ENCODE measurements at regions not wholly inside any gene's neighbourhood (a gene's known extent, or its start where the extent isn't known, plus 50 kb on each side); places are given as distances from the start of the nearest gene placed in this dataset.
"Not testable (repeated sequence)": the region's sequence is repeated elsewhere in the genome, so short reads cannot be mapped to it uniquely, and the experiment has no call there.

DNA sequence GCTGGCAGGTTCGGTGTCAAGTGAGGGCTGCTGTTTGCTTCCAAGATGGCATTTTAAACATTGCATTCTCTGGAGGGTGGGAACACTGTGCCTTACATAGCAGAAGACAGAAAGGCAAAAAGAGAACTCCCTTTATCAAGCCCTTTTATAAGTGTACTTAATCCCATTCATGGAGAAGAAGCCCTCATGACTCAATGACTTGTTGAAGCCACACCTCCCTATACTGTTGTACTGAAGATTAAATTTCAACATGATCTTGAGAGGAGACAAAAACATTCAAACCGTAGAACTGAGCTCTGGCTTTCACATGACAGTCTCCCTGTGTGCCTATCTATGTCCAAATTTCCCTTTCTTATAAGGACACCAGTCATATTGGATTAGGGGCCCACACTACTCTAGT is 443.4 kb upstream of the CDIN1 start:
- intact Hi-C loops (cut with DNase I): no loop called here
- no peak for DNase-seq
- no peak for ATAC-seq (ENCODE audit: poor library complexity)

DNA sequence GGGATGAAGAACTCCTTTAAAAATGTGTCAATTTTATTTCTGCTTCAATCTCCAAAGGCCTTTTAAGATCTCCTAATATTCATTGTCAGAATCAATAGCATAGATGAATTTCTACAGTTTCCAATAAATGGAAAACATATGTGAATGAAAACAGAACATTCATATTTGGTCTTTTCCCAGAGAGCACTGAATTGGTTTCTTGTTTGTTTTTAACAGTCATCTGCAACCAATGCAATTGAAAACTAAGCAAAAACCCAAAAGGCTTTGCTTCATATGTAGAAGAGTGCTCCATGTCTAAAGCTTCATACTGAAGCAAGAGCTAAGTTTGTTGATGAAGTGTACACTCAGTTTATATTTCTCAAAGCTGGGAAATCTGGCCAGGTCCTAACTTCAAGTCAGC is 426.5 kb upstream of the CDIN1 start:
- DNase-seq: no peak
- no peak for ATAC-seq (ENCODE audit: poor library complexity)
- intact Hi-C loops (cut with DNase I): no loop called here

DNA sequence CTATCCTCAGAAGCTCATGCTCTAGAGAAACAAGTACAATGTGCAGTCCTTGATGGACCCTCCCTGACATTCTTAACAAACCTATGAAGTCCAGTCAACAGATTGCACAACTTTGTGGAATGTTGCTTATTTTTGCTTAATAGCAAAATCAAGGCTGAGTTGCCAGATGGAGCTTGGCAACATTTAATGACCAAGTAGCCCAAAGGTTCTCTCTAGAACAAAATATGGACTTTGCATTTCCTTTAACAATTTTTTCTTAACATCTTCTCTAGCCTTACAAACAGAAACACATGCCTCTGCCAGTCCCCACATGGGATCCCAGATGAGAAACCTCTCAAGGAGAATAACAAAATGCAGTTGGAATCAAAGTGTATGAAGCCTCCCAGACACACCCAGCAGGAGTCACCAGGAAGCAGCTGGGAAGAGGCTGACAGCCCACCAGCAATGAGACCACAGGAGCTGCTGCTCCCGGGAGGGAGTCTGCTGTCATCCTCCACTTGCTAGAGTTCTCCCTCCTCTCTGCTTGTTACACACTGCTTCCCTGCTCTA is 422.5 kb upstream of the CDIN1 start:
- ATAC-seq (ENCODE audit: poor library complexity) (peak; percentile 73), DNase-seq (peak; percentile 58)
- intact Hi-C loops (cut with DNase I): no loop called here

DNA sequence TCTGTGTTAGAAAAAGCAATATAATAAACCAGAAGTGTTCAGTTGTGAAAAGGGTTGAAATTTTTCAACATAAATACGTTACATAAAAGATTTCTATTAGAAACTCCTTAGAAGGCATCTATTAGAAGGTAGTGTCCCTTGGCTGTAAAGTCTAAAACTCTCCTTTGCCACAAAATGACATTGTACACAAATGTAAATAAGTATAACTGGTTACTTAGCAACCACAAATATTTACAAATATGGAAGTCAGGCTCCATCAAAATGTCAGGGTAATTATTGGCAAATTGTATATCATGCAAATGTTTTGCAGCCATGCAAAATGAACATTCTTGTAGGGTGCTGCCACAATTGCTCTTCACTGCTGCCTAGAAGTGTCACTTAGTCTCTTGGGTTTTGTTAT is 419.1 kb upstream of the CDIN1 start:
- intact Hi-C loops (cut with DNase I): no loop called here

DNA sequence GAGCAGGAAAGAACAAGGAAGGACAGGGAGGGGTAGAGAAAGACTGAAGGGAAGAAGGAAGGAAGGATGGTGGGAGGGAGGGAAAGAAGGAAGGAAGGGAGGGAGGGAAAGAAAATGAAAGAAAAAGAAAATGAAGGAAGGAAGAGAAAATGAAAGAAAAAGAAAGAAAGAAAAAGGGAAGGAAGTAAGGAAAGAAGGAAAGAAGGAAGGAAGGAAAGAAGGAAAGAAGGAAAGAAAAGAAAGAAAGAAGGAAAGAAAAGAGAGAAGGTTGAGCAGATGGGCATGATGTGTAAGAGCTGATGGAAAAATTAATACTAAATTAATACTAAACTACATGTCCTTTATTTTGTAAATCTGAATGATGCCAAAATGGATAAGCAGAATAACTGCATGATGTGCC is 418.3 kb upstream of the CDIN1 start:
- DNase-seq: no peak
- intact Hi-C loops (cut with DNase I): no loop called here
- no peak for ATAC-seq (ENCODE audit: poor library complexity)

More for the DNA sequence above, 419.1 kb upstream of the CDIN1 start:
- ATAC-seq (ENCODE audit: poor library complexity) (no peak), DNase-seq (no peak)

DNA sequence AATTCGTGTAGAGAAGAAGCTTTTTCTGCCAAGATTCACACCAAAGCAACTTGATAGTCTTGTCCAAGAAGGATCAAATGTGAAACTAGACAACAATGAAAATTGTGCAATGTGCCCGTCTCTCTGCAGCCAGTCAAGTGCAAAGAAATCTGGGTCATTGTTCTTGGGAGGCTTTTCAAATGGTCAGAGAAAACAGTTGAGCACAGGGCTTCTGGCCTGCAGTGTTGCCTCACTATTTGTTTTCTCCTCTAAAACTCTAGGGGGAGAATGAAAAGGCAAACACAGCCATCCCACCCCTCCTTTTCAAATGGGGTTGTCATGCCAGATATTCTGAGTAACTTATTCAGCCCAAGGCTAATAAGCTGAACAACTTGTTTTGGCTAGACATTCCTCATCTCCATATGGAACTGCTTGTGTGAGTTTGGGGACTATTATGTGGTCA is 417.6 kb upstream of the CDIN1 start:
- ATAC-seq (ENCODE audit: poor library complexity) (peak; percentile 94), DNase-seq (peak; percentile 35)
- intact Hi-C loops (cut with DNase I): no loop called here

DNA sequence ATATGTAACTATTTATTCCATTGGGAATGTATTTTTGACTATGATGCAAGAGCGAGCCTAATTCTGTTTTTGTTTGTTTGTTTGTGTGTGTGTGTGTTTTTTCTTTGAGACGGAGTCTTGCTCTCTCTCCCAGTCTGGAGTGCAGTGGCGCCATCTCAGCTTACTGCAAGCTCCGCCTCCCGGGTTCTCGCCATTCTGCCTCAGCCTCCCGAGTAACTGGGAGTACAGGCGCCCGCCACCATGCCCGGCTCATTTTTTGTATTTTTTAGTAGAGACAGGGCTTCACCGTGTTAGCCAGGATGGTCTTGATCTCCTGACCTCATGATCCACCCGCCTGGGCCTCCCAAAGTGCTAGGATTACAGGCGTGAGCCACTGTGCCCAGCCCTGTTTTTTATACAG is 415.4 kb upstream of the CDIN1 start:
- ATAC-seq (ENCODE audit: poor library complexity); DNase-seq; intact Hi-C loops (cut with DNase I): not testable (repeated sequence)

DNA sequence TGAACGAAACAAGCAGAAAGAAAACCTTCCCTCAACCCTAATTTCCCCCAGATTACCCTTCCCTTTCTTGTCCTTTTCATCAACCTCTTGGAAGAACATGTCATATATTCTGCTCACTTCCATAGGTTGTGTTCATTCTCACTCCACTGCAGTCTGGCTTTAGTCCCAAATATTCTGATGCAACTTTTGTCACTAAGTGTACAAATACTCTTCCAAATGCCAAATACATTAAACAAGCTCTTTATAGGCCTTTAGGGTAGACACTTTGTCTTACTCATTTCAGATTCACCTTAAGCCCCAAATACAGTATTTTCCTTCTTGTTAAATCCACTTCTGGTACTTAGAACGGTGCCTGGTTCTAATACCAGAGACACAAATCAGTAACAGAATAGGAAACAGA is 406.5 kb upstream of the CDIN1 start:
- DNase-seq: no peak
- intact Hi-C loops (cut with DNase I): no loop called here
- no peak for ATAC-seq (ENCODE audit: poor library complexity)

DNA sequence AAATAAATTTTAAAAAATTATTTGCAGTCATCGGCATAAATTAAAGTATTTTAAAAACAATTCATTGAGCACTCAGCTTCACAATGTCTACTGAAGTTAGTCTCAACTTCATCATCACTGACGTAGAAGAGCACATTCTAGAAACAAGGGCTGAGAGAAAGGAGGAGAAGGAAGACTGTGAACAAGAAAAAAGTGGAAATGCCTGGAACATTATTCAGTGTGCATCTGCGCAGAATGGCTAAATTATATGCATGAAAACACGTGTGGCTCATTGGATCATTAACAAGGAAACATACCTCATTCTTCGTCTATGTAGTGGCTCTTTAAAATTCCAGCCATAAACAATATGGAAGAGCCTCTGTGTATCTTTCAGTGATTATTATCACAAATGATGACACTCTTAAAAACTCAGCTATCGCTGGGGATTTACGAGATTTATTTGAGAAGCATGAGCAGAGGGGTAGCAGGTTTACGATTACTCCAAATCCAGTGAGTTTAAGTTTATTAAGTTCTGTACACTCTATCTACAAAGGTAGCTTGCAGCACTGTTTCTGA is 404.2 kb upstream of the CDIN1 start:
- intact Hi-C loops (cut with DNase I): no loop called here
- ATAC-seq (ENCODE audit: poor library complexity) (no peak), DNase-seq (no peak)

DNA sequence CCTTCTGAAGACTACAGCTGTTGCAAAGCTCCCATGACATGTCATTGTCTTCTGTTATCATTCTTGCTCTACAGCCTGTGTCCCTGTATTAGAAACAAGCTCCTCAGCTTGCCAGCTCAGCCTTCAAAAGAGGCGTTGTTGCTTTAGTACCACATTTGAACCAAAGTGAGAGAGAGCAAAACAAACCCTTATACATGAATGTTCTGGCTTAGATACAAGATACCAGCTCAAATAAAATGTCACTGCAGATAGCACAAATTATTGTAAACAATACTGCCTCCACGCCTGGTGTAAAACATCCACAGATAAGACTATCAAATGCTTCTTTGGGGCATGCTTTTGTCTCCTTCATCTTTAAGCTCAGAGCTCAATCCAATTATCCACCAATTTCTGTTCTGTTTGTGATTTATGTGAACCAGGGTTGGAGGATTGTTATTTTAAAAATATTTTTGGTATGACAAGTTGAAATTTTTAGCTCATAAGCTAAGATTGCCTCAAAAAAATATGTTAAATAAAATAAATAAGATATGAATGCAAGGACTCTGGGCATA is 403.6 kb upstream of the CDIN1 start:
- ATAC-seq (ENCODE audit: poor library complexity) (no peak), DNase-seq (no peak)
- intact Hi-C loops (cut with DNase I): no loop called here

DNA sequence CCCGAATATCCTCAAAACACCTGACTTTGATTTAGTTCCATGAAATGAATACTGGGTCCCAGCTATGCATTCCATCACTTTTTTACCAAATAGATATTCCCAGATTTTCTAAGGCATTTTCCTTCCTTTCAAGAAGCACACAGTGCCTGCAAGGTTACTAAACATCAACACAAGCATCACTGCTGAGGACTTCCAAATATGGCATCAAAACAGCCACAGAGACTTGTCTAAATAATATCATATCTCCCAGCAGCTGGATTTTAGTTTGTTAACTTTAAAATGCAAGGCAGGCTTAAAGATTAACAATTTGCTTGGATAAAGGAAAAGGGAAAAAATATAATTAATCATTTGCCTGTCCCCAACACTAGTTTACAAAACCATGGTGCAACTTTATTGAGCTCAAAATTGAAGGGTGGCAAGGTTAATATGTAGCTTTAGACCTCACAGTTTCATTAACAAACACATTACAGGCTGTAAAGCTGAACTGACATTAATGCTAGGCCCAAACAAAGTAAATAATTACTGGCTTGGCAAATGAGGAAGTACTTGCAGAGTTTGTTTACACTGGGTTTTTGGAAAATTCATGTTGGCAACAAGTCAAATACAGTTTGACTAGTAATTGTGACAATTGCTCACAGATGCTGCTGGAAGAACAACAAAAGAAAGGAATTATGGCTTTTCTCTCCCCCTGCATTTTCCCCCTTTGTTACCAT is 401.7 kb upstream of the CDIN1 start:
- intact Hi-C loops (cut with DNase I): no loop called here
- ATAC-seq (ENCODE audit: poor library complexity) (no peak), DNase-seq (no peak)

DNA sequence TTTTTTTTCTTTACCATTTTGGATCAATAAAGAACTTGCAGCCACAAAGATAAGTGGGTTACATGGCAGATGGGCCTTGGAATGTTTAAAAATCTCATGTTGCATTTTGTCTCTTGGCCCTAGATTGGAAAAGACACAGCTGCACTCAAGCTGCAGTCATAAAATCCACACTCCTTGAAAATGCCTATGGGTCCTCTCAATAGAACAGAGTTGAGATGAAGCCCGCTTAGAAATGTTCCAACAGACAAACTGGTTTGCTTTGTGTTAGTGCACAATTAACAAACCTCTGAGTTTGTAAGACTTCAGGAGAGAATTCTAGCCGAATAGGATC is 401.2 kb upstream of the CDIN1 start:
- no peak for ATAC-seq (ENCODE audit: poor library complexity)
- no peak for DNase-seq
- intact Hi-C loops (cut with DNase I): no loop called here

DNA sequence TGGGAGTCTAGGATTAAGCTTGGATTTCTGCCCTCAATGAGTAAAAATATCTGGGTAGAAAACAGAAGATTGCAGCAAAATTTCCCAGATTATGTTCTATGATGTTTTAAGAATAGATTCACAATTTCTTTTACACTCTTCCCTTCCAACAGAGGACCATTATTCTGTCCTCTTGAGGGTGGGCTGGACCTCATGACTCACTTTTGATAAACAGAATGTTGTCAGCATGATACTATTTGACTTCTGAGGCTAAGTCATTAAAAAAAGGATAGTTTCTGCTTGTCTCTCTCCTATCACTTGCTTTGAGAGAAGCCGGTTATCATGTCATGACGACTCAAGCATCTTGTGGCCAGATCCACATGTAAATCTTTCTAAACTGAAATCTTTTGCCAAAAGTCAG is 396.2 kb upstream of the CDIN1 start:
- ATAC-seq (ENCODE audit: poor library complexity) (no peak), DNase-seq (no peak)
- intact Hi-C loops (cut with DNase I): no loop called here

DNA sequence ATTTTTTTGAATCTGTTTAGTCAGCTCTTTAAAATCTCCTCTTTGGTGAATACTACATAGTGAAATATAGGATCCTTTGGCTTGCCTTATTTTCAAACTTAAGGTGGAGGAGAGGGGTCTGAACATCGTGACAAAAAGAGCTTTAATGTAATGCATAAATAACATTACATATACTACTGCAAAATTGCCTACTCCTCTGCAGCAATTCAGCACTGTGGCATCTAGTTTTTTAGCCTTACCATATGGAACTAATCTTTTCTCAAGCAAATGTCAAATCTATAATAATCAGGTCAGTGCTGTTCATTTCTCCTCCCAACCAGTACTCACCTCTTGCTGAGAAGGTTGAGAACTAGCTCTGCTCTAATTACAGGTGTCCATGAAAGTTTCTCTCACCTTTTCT is 394.0 kb upstream of the CDIN1 start:
- DNase-seq: no peak
- intact Hi-C loops (cut with DNase I): no loop called here
- no peak for ATAC-seq (ENCODE audit: poor library complexity)

DNA sequence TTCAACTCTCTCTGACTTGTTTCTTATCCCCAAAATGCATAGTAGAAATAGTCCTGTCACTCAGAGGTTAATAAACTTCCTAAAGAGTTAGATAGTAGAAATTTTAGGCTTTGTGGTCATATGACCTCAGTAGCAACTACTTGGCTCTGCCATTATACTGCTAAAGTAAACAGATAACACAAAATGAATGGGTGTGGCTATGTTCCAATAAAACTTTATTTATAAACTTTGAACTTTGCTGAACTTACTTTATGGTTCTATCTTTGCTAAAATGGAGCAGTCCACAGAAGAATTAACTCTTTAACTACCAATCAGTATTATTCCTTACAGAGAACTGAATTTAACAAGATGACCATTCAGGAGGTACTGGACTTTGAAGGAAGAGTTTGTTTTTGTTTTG is 393.6 kb upstream of the CDIN1 start:
- intact Hi-C loops (cut with DNase I): no loop called here
- ATAC-seq (ENCODE audit: poor library complexity) (no peak), DNase-seq (no peak)

DNA sequence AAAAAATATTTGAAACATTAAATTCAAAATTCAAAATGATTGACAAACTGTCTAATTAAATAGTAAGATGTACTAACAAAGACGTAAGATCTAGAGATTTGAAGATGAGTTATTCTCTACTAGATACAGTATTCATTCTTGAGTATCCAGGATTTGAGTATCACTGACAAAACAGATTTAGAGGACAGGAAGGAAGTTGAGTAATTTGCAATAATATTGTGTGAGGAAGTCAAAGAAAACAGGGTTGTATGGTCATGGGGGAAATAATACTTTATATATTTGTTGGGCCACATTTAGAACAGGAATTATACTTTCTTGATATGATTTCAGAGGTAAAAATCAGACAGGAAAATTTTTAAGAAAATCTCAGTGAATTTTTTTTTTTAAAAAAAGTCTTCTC is 393.1 kb upstream of the CDIN1 start:
- intact Hi-C loops (cut with DNase I): no loop called here

DNA sequence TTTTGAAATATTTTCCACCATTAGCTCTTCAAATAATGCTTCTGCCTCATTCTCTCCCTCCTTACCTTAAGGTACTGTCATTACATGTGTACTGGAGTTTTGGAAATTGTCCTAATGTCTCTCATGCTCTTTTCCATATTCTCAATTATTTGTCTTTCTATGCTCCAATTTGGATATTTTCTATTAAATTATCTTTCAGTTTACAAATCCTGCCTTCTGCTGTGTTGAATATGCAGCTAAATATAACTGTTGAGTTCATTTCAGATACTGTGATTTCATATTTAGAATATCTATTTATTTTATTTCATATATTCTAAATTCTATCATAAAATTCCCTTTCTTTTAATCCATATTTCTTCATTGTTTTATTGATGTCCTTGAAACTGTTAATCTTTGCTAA is 388.0 kb upstream of the CDIN1 start:
- DNase-seq (no peak), ATAC-seq (ENCODE audit: poor library complexity) (no peak)
- intact Hi-C loops (cut with DNase I): no loop called here

More for the DNA sequence above, 393.1 kb upstream of the CDIN1 start:
- no peak for ATAC-seq (ENCODE audit: poor library complexity)
- DNase-seq: no peak

DNA sequence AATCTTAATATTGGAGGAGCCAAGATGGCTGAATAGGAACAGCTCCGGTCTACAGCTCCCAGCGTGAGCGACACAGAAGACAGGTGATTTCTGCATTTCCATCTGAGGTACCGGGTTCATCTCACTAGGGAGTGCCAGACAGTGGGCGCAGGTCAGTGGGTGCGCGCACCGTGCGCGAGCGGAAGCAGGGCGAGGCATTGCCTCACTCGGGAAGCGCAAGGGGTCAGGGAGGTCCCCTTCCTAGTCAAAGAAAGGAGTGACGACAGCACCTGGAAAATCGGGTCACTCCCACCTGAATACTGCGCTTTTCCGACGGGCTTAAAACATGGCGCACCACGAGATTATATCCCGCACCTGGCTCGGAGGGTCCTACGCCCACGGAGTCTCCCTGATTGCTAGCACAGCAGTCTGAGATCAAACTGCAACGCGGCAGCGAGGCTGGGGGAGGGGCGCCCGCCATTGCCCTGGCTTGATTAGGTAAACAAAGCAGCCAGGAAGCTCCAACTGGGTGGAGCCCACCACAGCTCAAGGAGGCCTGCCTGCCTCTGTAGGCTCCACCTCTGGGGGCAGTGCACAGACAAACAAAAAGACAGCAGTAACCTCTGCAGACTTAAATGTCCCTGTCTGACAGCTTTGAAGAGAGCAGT is 383.9 kb upstream of the CDIN1 start:
- DNase-seq; ATAC-seq (ENCODE audit: poor library complexity); intact Hi-C loops (cut with DNase I): not testable (repeated sequence)

DNA sequence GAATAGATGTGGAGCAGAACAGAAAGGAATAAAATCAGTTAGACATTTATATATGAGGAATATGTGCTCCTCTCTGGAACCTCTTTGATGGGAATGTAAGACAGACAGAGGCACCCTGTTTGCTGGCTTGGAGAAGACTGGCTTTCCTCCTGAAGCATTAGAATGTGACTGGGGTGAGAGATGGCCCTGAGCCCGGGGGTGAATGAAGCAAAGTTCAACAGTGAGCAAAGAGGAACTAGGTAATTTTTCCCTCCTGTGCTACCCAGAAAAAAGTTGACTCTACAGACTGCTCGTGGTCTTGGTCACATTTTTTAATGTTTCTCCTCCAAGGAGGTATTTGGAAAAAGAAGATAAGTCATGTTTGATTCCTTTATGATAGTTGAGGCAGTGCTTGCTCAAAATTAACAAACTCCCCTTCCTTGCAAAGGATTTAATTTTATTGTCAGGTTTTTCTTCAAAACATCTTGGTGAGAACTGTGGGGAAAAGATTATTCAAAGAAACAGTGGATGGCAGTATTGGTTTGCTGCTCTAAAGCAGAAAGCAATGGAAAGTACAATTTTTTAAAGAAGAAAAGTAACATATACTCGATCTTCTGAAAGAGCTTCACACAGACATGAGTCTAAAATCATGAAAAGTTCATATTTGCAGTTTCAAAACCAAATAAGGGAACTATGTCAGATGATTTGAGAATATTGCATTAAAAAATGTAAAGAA is 370.4 kb upstream of the CDIN1 start:
- no peak for ATAC-seq (ENCODE audit: poor library complexity)
- DNase-seq: no peak
- intact Hi-C loops (cut with DNase I): no loop called here

Data from Right ventricle myocardium superior (tissue), 1 donor.